NCI-H1930 (cell line): ENCODE measurements at regions not wholly inside any gene's neighbourhood (a gene's known extent, or its start where the extent isn't known, plus 50 kb on each side); places are given as distances from the start of the nearest gene placed in this dataset.
A peak's percentile ranks its signal among the peaks of the same experiment; 100 is the strongest.

Experiments used
- DNase-seq, 2 experiments: peaks; one replicate each; lab custom pipeline; 2025; lab: John Stamatoyannopoulos, UW

GRCh38 chr14:76974365-76974764 is 54.1 kb downstream of the IRF2BPL start:
- no peak for DNase-seq

- DNase-seq, result no peak
Observed at GRCh38 chr14:76971549-76971948, 57.0 kb downstream of the IRF2BPL start.

- no peak for DNase-seq
Observed at GRCh38 chr14:76968621-76969063, 59.9 kb downstream of the IRF2BPL start.

GRCh38 chr14:76967788-76968187 is 60.7 kb downstream of the IRF2BPL start:
- DNase-seq, result no peak

DNA sequence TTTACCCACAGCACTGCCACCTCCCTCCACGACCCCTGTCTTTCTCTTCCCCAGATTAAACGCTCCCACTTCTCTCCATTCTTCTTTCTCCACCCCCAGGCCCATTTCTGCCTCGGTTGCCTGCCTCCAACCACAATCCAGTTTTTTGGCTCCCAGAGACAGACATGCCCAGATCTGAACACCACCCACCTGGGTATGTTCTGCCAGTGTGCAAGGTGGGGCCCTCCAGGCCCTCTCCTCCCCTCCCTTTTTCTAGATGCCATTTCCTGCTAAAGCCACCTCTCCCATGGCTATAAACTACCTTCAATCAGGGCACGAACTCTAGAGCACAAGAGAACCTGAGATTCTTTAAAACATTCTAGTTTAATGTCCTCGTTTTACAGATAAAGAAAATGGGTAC is 63.3 kb downstream of the IRF2BPL start:
- no peak for DNase-seq

GRCh38 chr14:76964695-76965094 is 63.8 kb downstream of the IRF2BPL start:
- no peak for DNase-seq

DNA sequence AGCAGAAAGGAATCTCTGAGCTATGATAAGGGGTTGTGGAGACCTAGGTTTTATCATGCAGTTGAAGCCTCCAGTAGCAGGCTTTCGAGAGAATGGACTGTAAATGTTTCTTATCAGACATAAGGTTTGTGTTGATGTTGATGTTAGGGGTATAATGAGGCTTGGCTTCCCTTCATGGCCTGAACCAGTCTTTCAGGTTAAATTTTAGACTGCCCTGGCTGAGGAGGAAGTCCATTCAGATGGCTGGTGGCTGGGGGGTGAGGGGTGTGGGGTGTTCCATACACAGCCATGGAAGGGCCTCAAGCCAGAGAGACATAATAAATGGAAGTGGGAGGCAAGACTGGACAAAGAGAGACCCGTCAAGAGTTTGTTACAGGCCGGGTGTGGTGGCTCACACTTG is 65.1 kb downstream of the IRF2BPL start:
- no peak for DNase-seq

GRCh38 chr14:76962303-76962660 is 66.2 kb downstream of the IRF2BPL start:
- DNase-seq, result no peak

GRCh38 chr14:76961631-76962302 is 66.7 kb downstream of the IRF2BPL start:
- no peak for DNase-seq

DNA sequence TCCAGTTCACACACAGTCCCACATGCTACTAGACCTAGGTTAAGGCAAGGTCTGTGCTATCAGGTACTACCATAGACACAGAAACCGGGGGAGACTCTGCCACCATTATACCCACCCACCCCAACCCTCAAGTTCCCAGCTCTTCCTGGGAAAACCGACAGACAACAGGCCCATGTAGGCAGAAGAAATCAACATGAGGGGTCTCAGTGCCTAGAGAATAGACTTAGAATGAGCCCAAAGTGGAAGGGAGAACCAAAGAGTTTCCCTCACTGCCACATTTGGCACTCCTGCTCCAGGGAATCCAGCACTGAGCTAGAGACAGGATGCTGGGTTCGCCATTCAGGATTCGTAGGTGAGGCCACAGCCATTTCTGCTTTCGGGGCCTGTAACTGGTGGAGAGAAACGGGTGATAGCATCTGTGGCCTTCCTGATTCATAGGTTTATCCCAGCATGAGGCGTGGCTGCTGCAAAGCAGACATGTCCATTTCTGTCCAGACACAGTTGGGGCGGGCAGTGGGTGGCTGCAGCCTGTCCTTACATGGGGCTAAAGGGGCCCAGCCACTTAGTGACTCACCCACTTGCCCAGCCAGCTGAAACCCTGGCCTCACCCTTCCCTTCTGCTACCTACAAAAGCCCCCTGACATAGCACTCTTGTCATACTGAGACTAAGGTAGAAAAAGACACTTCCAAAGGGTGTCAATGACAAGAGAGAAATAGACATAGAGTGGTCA is 69.4 kb downstream of the IRF2BPL start:
- DNase-seq, result no peak

DNA sequence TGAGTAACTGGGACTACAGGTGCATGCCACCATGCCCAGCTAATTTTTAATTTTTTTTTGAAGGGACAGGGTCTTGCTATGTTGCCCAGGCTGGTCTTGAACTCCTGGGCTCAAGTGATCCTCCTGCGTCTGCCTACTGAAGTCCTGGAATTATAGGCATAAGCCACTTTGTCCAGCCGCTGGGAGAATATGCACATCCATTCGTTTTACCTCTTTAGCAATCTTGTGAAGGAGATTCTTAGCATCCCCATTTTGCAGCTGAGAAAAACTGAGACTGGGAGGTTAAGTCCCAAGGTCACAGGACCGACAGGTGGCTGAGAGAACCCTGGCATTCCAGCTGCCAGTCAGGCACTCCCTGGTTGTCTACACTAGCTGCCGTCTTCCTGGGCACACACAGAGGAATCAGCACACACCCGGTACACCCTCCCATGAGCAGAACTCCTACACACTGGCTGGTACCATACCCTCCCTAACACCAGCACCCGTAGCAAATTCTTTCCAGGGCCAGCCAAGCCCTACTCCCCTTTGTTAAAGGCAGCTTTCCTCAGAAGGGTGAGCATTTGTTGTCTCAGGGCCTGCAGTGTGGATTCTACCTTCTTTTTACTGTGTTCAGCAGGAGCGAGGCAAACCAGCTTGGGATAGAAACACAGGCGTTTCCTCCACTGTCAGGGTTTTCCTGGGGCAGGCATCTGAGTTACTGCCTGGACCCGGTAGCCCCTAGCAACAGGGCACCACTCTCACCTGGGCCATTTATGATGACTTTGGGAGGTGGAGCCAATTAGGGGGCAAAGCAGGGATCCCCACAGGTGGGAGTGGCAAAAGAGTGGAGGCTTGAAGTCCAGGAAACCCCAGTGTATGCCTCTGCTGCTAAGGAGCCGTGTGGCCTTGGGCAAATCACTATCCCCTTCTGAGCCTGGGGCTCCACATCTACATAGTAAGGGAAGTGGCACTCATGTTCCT is 70.2 kb downstream of the IRF2BPL start:
- no peak for DNase-seq

- no peak for DNase-seq
Observed at GRCh38 chr14:76957224-76957891, 71.2 kb downstream of the IRF2BPL start.

DNA sequence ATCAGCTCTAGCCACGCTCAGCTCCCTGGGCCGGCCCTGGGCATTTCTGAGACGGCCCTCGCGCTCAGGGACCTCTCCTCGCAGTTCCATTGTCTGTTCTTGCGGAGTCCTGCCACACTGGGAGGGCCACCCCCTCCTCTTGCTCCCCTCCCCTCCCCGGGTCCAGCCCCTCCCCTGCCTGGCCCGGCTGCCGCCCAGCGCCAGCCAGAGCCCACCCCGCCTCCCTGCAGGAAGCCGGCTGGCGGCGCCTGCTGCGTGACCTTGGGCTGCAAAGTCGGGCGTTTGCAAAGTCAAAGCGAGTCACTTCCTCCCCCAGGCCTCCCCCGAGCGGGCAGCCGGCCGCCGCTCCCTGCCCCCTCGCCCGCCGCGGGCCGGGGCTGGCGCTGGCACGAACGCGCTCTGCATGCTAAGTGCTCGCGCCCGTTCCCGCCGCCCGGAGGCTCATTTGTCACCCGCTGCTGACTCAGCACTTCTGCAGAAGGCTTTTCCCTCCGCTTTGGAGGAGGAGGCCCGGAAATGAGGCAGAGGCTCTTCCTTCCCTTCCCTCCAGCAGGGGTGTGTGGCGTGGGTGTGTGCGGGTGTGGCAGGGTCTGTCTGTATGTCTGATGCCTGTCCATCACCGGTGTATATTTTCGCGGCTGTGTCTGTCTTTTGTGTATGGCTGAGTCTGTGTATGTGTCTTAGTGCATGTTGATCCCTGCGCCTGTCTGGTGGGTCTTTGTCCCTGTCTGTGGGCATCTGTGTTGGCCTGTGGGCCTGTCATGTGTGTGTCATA is 72.0 kb downstream of the IRF2BPL start:
- peak; percentile 69 to 72 for DNase-seq

DNA sequence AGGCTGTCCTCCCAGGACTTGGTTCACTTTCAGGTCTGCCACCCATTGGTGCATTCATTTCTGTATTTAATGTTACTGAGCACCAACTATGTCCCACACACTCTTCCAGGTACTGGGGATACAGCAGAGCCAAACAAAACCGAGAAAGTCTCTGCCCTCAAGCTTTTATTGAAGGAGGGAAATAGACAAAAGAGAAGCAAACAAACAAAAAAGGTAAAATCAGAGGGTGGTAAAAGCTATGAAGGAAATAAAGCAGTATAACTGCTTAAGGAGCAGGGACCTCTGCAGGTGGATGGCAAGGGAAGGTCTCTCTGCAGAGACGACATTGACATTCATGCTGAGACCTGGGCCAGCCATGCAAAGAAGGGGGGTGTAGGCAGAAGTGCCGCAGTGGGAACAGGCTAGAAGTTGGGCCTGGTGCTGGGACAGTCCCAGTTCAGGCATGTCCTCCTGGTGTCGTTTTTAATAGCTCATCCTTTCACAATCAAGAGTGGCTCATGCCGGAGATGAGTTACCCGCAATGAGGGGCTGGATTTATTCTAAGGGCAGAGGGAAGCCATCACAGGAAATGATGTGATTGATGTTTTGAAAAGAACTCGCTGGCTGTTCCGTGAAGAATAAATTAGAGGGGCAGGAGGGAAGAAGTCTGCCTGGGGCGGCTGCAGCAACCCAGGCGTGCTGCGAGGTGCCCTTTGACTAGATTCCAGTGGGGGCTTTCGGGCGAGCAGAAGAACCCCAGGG is 72.8 kb downstream of the IRF2BPL start:
- no peak for DNase-seq

DNA sequence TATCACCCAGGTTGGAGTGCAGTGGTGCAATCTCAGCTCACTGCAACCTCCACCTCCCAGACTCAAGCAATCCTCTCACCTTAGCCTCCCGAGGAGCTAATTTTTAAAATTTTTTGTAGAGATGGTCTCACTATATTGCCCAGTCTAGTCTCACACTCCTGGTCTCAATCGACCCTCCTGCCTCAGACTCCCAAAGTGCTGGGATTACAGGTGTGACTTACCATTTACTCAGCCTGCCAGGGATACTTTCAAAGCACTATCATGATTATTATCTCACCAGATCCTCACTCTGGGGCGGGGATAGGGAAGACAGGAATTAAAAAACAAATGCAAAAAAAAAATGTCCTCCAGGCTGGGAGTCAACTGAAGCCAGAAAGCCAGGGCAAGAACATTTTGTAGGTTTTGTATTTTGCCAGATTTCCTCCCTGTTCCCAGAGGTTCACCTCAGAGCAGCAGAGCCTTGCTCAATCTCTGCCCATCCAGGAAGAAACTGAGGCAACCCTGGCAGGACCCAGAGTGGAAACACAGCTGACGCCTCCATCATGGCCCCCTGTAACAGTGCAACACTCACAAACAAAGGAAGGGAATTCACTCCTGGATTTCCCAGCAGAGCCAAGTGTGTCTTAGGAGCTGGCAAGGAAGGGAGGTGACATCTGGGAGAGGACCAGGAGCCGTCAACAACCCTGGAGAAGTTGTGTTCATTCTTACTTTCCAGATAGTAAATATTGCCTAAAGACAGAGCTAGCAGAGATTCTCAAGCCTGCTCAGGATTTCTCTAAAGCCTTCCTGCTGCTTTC is 73.9 kb downstream of the IRF2BPL start:
- DNase-seq, result no peak

DNA sequence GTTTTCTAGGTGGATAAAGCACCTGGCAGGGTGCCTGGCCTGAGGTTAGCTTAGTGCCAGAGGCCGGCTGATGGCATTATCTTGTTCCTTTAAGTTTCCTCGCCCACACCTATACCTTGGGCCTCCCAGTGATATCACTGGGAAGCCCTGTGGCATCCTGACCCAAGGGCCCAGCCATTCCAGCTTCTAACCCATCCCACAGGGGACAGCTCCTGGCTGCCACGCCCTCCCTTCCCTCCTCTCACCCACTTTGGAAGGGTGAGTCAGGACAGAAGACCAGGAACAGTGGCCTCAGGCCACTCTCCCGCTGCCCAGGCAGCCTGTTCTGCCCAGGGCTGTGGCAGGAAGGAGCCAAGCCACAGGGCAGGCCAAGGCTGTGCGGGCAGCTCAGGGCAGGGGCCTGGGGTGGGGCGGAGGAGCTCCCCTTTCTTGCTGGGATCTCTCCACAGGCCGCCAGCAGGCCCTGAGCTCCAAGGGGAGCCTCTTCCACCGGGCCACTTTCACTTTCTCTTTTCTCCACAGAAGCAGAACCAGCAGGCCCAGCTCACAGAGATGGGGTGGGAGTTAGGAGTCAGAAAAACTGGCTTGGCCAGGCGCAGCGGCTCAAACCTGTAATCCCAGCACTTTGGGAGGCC is 75.1 kb downstream of the IRF2BPL start:
- no peak for DNase-seq

DNA sequence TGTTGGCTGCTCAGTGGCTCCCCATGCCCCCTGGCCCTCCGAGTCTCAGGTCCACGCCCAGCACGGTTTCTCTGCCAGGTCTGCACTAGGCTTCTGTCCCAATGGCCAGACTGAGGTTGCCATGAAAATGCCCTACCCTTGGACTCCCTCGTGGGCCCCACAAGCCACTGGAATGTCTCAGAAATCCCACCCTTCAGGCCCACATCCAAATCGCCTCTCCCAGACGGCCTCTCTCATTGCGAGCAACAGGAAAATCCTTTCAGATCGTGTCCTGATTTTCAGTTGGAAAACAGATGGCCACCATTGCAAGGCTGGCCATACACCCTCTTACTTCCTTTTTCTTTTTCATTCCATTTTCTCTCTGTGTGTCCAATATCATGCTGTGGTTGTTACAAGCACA is 77.3 kb downstream of the IRF2BPL start:
- DNase-seq, result no peak

DNA sequence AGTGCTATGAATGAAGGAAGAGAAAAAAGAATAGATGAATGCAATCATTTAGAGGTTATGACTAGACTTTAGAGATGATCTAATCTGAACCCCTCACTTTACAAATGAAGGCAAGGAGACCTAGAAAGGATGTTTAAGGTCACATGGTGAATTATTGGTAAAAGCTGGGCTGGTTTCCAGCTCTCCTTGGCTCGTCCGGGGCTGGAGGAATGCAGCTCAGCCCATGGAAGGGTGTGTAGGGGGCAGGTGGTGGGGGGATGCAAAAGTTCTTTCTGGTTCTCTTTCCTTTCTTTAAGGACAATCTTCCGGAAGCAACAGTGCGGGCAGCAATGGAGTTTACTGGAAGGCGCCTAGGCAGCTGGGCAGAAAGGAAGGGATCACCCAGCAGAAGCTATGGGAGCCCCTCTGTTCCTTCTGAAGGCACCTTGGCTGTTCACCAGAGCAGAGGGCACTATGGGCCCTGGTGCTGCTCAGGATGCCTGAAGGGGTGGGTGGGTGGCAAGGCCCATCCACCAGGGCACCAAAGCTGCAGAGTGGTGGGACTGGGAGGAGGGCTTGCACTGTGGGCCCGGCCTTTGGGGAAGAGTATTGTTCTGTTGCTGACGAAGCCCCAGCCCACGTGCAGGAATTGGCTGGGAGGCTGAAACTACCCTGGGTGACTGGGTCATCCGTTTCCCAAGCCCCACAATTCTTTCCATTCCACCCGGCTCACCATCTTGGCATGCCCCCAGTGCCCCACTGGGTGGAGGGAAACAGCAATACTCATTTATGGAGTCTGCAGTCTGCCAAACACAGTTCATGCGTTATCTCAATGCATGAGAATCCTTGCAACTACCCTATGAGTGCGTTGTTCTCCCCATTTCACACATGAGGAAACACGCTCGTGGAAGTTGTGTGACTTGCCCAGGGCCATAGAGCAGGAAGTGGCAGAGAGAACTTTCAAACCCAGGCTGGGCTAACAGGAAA is 78.2 kb downstream of the IRF2BPL start:
- no peak for DNase-seq
